ENCODE measurements at regions not wholly inside any gene's neighbourhood (a gene's known extent, or its start where the extent isn't known, plus 50 kb on each side); places are given as distances from the start of the nearest gene placed in this dataset.

Small RNA genes in the stretch of these regions (small RNA-seq; reads per million reads assigned to genes)
- 0 to 0.08 reads per million in 2 donors for gene AL355309.1

Measured in adrenal gland (tissue), 2 donors.